H9 (cell line): ENCODE measurements at regions not wholly inside any gene's neighbourhood (a gene's known extent, or its start where the extent isn't known, plus 50 kb on each side); places are given as distances from the start of the nearest gene placed in this dataset.

Experiments
- DNase-seq: peaks from one replicate; pipeline ENCODE4 v3.0.0-alpha.2; 2017
- H2AFZ ChIP-seq: one replicate; pipeline ENCODE4 v1.6.1; 2013; ENCODE audit warnings: mild to moderate bottlenecking, low read length, control low read depth, moderate library complexity
- H2AK5ac ChIP-seq: 2 replicates; pipeline ENCODE4 v1.6.1; 2013; ENCODE audit warnings: low read length, control low read depth, mixed read lengths; ENCODE audit not compliant: insufficient read length
- H2BK120ac ChIP-seq: one replicate; pipeline ENCODE4 v1.6.1; 2013; ENCODE audit warnings: low read depth, mild to moderate bottlenecking, low read length, control low read depth, inconsistent platforms; ENCODE audit not compliant: poor library complexity, severe bottlenecking
- H2BK12ac ChIP-seq: 2 replicates; pipeline ENCODE4 v1.6.1; 2013; ENCODE audit warnings: low read length, control low read depth, mixed read lengths, low read depth; ENCODE audit not compliant: insufficient read length
- H2BK15ac ChIP-seq: 2 replicates; pipeline ENCODE4 v1.6.1; 2013; ENCODE audit warnings: low read depth, low read length, control low read depth
- H2BK20ac ChIP-seq: one replicate; pipeline ENCODE4 v1.6.1; 2013; ENCODE audit warnings: low read depth, mild to moderate bottlenecking, low read length, control low read depth, inconsistent platforms; ENCODE audit not compliant: poor library complexity, severe bottlenecking
- H2BK5ac ChIP-seq: 2 replicates; pipeline ENCODE4 v1.6.1; 2013; ENCODE audit warnings: low read length, control low read depth, mixed read lengths; ENCODE audit not compliant: insufficient read length
- H3K14ac ChIP-seq: 2 replicates; pipeline ENCODE4 v1.6.1; 2013; ENCODE audit warnings: low read length, control low read depth; ENCODE audit not compliant: insufficient read depth
- H3K18ac ChIP-seq: 2 replicates; pipeline ENCODE4 v1.6.1; 2013; ENCODE audit warnings: low read depth, mild to moderate bottlenecking, mixed read lengths, low read length, control low read depth; ENCODE audit not compliant: insufficient read length
- H3K23ac ChIP-seq: 2 replicates; pipeline ENCODE4 v1.6.1; 2013; ENCODE audit warnings: low read length, control low read depth, mixed read lengths, low read depth; ENCODE audit not compliant: insufficient read length
- H3K23me2 ChIP-seq: 2 replicates; pipeline ENCODE4 v1.6.1; 2013; ENCODE audit warnings: low read depth, mild to moderate bottlenecking, mixed read lengths, low read length, control low read depth; ENCODE audit not compliant: insufficient read length, poor library complexity, severe bottlenecking
- H3K27ac ChIP-seq: 2 replicates; pipeline ENCODE4 v1.5.1; 2013; ENCODE audit warnings: low read length, control low read depth, mixed read lengths, low read depth; ENCODE audit not compliant: insufficient read length
- H3K27me3 ChIP-seq: 2 replicates; pipeline ENCODE4 v1.6.1; 2013; ENCODE audit warnings: low read length, control low read depth, inconsistent platforms; ENCODE audit not compliant: insufficient read depth
- H3K4ac ChIP-seq: 2 replicates; pipeline ENCODE4 v1.6.1; 2013; ENCODE audit warnings: low read depth, mild to moderate bottlenecking, control low read depth, inconsistent platforms, low read length, moderate library complexity
- H3K4me1 ChIP-seq: 2 replicates; pipeline ENCODE4 v1.6.1; 2013; ENCODE audit warnings: low read length, control low read depth, inconsistent platforms; ENCODE audit not compliant: insufficient read depth
- H3K4me2 ChIP-seq: 2 replicates; pipeline ENCODE4 v1.6.1; 2013; ENCODE audit warnings: low read length, control low read depth, mixed read lengths; ENCODE audit not compliant: insufficient read length, insufficient read depth
- H3K56ac ChIP-seq: 2 replicates; pipeline ENCODE4 v1.6.1; 2013; ENCODE audit warnings: low read depth, mild to moderate bottlenecking, mixed read lengths, low read length, control low read depth; ENCODE audit not compliant: insufficient read length
- H3K79me1 ChIP-seq: 2 replicates; pipeline ENCODE4 v1.6.1; 2013; ENCODE audit warnings: low read depth, mild to moderate bottlenecking, moderate library complexity, low read length, control low read depth, inconsistent platforms; ENCODE audit not compliant: insufficient read depth, poor library complexity, severe bottlenecking
- H3K79me2 ChIP-seq: 2 replicates; pipeline ENCODE4 v1.6.1; 2013; ENCODE audit warnings: low read length, control low read depth, inconsistent platforms; ENCODE audit not compliant: insufficient read depth
- H3K9ac ChIP-seq: 2 replicates; pipeline ENCODE4 v1.6.1; 2013; ENCODE audit warnings: low read length, control low read depth, mixed read lengths; ENCODE audit not compliant: insufficient read length; ENCODE audit errors: extremely low read depth
- H3K9me3 ChIP-seq: one replicate; pipeline ENCODE4 v1.6.1; 2013; ENCODE audit warnings: low read depth, low read length, inconsistent platforms; ENCODE audit not compliant: control insufficient read depth
- H3T11ph ChIP-seq: one replicate; pipeline ENCODE4 v1.6.1; 2013; ENCODE audit warnings: mild to moderate bottlenecking, low read length, control low read depth, inconsistent platforms
- H4K20me1 ChIP-seq: one replicate; pipeline ENCODE4 v1.6.1; 2013; ENCODE audit not compliant: control insufficient read depth, insufficient read length, insufficient read depth
- H4K5ac ChIP-seq: 2 replicates; pipeline ENCODE4 v1.6.1; 2013; ENCODE audit warnings: low read depth, mild to moderate bottlenecking, mixed read lengths, low read length, control low read depth; ENCODE audit not compliant: insufficient read length
- H4K8ac ChIP-seq: replicated peaks from 2 replicates; pipeline ENCODE4 v1.6.1; 2013; ENCODE audit warnings: low read length, control low read depth, mixed read lengths, low read depth; ENCODE audit not compliant: insufficient read length
- H4K91ac ChIP-seq: 2 replicates; pipeline ENCODE4 v1.6.1; 2013; ENCODE audit warnings: low read depth, mild to moderate bottlenecking, moderate library complexity, mixed read lengths, low read length, control low read depth; ENCODE audit not compliant: insufficient read length
- H3K27ac Mint-ChIP-seq, 3 experiments: 2 replicates in 2 of 3; 3 replicates in 1 of 3; pipeline ENCODE4 v1.8.0; 2020 to 2021; ENCODE audit warnings: mixed read lengths in 3 of 3, mild to moderate bottlenecking in 1 of 3, moderate library complexity in 1 of 3
- H3K27me3 Mint-ChIP-seq: 2 replicates; pipeline ENCODE4 v1.8.0; 2021; ENCODE audit warnings: low read depth, mild to moderate bottlenecking, moderate library complexity, mixed read lengths
- H3K36me3 Mint-ChIP-seq, 3 experiments: 2 replicates in 2 of 3; 3 replicates in 1 of 3; pipeline ENCODE4 v1.8.0; 2020 to 2021; ENCODE audit warnings: low read depth in 3 of 3, mixed read lengths in 3 of 3; ENCODE audit not compliant: insufficient read depth in 1 of 3
- H3K4me1 Mint-ChIP-seq, 2 experiments: 2 replicates each; pipeline ENCODE4 v1.8.0; 2020; ENCODE audit warnings: mixed read lengths in 2 of 2
- H3K4me3 Mint-ChIP-seq, 2 experiments: 2 replicates in 1 of 2; 3 replicates in 1 of 2; pipeline ENCODE4 v1.8.0; 2020 to 2021; ENCODE audit warnings: mild to moderate bottlenecking in 2 of 2, mixed read lengths in 2 of 2, moderate library complexity in 1 of 2
- H3K9me3 Mint-ChIP-seq, 2 experiments: 2 replicates in 1 of 2; 3 replicates in 1 of 2; pipeline ENCODE4 v1.8.0; 2020; ENCODE audit warnings: mild to moderate bottlenecking in 2 of 2, mixed read lengths in 2 of 2, moderate library complexity in 1 of 2
- WGBS: extraction: QIAGEN DNeasy Blood & Tissue Kit; methylation state at CpG from one replicate; pipeline ENCODE4 v1.1.7; 2013; ENCODE audit warnings: missing lambda C conversion rate, low lambda C conversion rate, mixed read lengths; ENCODE audit not compliant: insufficient read length; ENCODE audit errors: extremely low coverage; 5-methylcytosine and 5-hydroxymethylcytosine counted together
- TF ChIP-seq, protein P1 (sequence below): fragments of 200-600 bp; sonication (generic); conservative IDR thresholded peaks from 3 replicates; pipeline ENCODE4 v1.8.0; 2021; ENCODE audit warnings: antibody characterized with exemption, mild to moderate bottlenecking

DNA sequence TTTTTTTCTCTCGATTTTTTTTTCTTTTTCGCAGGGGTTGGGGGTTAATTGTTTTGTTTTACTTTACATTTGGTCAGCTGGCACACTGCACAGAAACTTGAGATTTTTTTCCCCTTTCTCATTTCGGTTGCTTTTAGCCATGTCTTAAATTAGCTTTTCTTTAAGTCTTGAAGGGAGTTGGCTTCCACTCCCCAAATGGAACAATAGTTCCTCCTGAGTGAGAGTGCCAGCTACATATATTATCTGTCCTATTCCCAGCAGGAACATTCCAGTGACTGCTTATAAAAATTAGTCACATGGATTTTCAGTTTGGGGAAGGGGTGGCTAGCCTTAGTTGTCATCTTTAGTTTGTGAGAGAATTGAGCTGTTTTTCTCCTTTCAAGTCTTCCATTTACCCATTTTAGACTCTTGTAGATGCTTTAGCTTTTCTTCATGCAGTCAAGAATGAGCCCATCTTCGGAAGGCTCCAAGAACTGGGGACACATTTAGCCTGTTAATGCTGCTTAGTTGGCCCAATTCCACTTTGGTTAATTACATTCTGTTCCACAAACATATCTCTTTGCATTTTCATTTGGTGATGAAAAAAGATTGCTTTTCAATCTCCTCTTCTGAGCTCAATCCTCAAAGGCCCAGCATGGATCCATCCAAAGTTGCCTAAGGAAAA is 510.1 kb upstream of the CXADR start:
- Mint-ChIP-seq H3K4me1 (peaks cover 21 to 22% of the 10 kb centered on the region in 2 experiments), H3K27me3 (no peaks in the 10 kb centered on the region), H3K4me3 (no peak overlapping the region), H3K36me3 (peaks cover 4 to 17% (median 11%) of the 10 kb centered on the region in 3 experiments), H3K27ac (peak overlapping the region in 1 of 3 experiments; percentile 83; a peak in 2 of 7 replicates), H3K9me3 (peaks cover 10% of the 10 kb centered on the region in 2 experiments; a peak in 3 of 5 replicates)
- Histone ChIP-seq H4K20me1 (no peaks in the 10 kb centered on the region), H3K9me3 (no peaks in the 10 kb centered on the region), H3K23me2 (no peaks in the 10 kb centered on the region), H3T11ph (no peak overlapping the region), H2BK120ac (no peak overlapping the region), H3K4ac (no peak overlapping the region), H4K91ac (no peak overlapping the region), H3K18ac (no peak overlapping the region), H2BK12ac (no peak overlapping the region), H3K79me2 (no peaks in the 10 kb centered on the region), H3K9ac (no peak overlapping the region), H4K8ac (no peak overlapping the region), H3K23ac (no peak overlapping the region), H2BK20ac (no peak overlapping the region), H3K14ac (no peak overlapping the region), H3K56ac (no peak overlapping the region), H3K79me1 (no peaks in the 10 kb centered on the region), H3K27me3 (no peaks in the 10 kb centered on the region), H3K27ac (no peak overlapping the region), H3K4me2 (no peak overlapping the region), H2BK15ac (no peak overlapping the region), H3K4me1 (no peaks in the 10 kb centered on the region), H2AK5ac (no peak overlapping the region), H2AFZ (no peak overlapping the region), H2BK5ac (no peak overlapping the region), H4K5ac (no peak overlapping the region)
- no peak for DNase-seq
- no CpG with 5 or more reads among the region's 4 CpGs for WGBS
- TF ChIP-seq, protein P1, sequence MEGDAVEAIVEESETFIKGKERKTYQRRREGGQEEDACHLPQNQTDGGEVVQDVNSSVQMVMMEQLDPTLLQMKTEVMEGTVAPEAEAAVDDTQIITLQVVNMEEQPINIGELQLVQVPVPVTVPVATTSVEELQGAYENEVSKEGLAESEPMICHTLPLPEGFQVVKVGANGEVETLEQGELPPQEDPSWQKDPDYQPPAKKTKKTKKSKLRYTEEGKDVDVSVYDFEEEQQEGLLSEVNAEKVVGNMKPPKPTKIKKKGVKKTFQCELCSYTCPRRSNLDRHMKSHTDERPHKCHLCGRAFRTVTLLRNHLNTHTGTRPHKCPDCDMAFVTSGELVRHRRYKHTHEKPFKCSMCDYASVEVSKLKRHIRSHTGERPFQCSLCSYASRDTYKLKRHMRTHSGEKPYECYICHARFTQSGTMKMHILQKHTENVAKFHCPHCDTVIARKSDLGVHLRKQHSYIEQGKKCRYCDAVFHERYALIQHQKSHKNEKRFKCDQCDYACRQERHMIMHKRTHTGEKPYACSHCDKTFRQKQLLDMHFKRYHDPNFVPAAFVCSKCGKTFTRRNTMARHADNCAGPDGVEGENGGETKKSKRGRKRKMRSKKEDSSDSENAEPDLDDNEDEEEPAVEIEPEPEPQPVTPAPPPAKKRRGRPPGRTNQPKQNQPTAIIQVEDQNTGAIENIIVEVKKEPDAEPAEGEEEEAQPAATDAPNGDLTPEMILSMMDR = no peak
